Ectodermal cell (in vitro differentiated cells): ENCODE measurements at regions not wholly inside any gene's neighbourhood (a gene's known extent, or its start where the extent isn't known, plus 50 kb on each side); places are given as distances from the start of the nearest gene placed in this dataset.

ENCODE experiments used
- H3K27ac ChIP-seq: 2 replicates; pipeline ENCODE4 v1.7.0; 2013; ENCODE audit warnings: mild to moderate bottlenecking, low read depth, low read length; ENCODE audit not compliant: insufficient read depth, poor library complexity, severe bottlenecking
- H3K27me3 ChIP-seq: 2 replicates; pipeline ENCODE4 v1.7.0; 2013; ENCODE audit warnings: mild to moderate bottlenecking, low read length; ENCODE audit not compliant: insufficient read depth, control insufficient read depth, poor library complexity, severe bottlenecking
- H3K36me3 ChIP-seq: one replicate; pipeline ENCODE4 v1.7.0; 2013; ENCODE audit warnings: low read length; ENCODE audit not compliant: control insufficient read depth, insufficient read depth
- H3K4me1 ChIP-seq: one replicate; pipeline ENCODE4 v1.7.0; 2013; ENCODE audit warnings: low read length; ENCODE audit not compliant: control insufficient read depth, insufficient read depth
- H3K4me3 ChIP-seq: 2 replicates; pipeline ENCODE4 v1.7.0; 2013; ENCODE audit warnings: low read depth, low read length, control low read depth; ENCODE audit not compliant: insufficient read depth
- H3K9me3 ChIP-seq: 2 replicates; pipeline ENCODE4 v1.7.0; 2013; ENCODE audit warnings: mild to moderate bottlenecking, low read length, moderate library complexity; ENCODE audit not compliant: control insufficient read depth
- WGBS, 2 experiments: methylation state at CpG; one replicate each; pipeline ENCODE4 v1.1.7; 2013; ENCODE audit warnings: missing lambda C conversion rate in 2 of 2; 5-methylcytosine and 5-hydroxymethylcytosine counted together

DNA sequence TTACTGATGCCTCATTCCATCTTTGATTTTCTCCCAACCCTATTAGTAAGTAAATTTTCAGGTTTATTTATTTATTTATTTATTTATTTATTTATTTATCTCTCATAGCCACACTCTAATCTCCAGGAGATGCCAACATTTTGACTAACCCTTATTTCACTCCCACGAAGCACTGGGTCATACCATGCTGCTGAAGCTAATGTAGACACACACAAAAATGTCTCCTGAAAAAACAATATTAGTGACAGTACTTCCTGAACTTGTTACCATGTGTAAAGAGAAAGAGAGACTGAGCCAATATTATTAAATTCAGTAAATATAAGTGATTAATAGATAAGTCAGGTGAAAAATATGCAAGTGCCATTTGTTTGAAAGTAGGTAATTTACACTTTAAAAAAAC lies 402.7 kb downstream of the C4orf33 start:
- H3K27ac ChIP-seq: no peak overlapping the region
- H3K9me3 ChIP-seq: no peaks in the 10 kb centered on the region
- H3K36me3 ChIP-seq: no peaks in the 10 kb centered on the region
- no peaks in the 10 kb centered on the region for H3K27me3 ChIP-seq
- H3K4me3 ChIP-seq: no peak overlapping the region
- 87 to 88% methylated on average over 1 of the region's 1 CpG for WGBS, 2 experiments
- no peaks in the 10 kb centered on the region for H3K4me1 ChIP-seq

DNA sequence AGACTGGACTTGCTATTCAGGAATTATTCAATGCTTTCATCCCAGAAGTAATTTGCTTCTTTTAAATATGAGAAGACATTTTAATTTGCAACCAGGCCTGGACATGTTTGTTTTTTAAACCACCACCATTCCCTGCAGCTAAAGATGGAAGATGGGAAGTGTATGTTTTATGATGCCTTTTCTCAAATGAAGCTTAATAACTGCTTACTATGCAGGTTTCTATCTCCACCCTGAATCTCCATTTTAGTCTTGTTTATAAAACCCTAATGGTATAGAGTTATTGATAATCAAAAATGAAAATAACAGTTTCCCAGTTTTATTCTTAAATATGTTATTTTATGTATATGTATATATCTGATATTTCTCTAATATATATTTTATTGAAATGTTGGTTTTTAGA lies 418.9 kb downstream of the C4orf33 start:
- Histone ChIP-seq H3K4me1 (no peaks in the 10 kb centered on the region), H3K4me3 (no peak overlapping the region), H3K36me3 (no peaks in the 10 kb centered on the region), H3K27ac (no peak overlapping the region), H3K9me3 (no peaks in the 10 kb centered on the region), H3K27me3 (no peaks in the 10 kb centered on the region)

DNA sequence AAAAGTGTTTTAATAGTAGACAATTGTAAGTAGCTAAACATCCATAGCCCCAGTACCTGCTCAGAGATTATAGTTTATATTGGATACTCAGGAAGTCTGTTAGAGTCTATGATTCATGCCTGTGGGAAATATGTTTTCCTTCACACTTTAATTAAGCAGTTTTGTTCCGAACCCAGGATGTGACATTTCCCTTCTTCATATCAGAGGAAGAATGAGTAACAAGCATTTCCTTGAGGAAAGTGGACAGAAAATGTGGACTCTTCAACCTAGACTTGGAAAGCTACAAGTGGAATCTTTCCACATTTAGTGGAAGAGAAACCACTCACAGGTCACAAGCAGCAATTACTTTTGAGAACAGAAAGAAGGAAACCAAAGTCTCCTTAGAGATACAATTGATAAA lies 419.4 kb downstream of the C4orf33 start:
- 91% methylated on average over 1 of the region's 1 CpG; no CpG with 5 or more reads in 1 of the 2 experiments for WGBS, 2 experiments
- no peaks in the 10 kb centered on the region for H3K9me3 ChIP-seq

DNA sequence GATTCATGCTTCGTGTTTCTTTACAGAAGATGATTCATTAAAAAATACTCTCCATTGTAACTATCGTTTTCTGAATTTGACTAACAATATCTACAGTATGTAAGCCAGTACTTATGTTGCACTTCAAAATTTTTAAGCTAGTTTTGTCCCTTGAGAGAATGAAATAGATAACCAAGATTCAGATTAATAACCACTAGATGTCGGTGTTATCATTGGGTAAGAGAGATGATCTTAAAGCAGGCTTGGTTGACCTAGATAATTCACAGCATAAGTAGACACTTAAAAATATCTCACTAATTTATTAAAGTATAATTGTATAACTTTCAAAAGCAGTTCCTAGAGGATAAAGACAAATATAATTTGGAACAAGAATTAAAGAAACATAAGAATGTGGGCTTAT lies 430.9 kb downstream of the C4orf33 start:
- no peaks in the 10 kb centered on the region for H3K9me3 ChIP-seq
- WGBS, 2 experiments: 72 to 92% methylated on average over 2 of the region's 3 CpGs
- no peaks in the 10 kb centered on the region for H3K4me1 ChIP-seq
- H3K27me3 ChIP-seq: no peaks in the 10 kb centered on the region
- no peak overlapping the region for H3K27ac ChIP-seq
- H3K4me3 ChIP-seq: no peak overlapping the region
- H3K36me3 ChIP-seq: no peaks in the 10 kb centered on the region

More for the DNA sequence above, 419.4 kb downstream of the C4orf33 start:
- Histone ChIP-seq H3K27ac (no peak overlapping the region), H3K27me3 (no peaks in the 10 kb centered on the region), H3K4me1 (no peaks in the 10 kb centered on the region), H3K4me3 (no peak overlapping the region), H3K36me3 (no peaks in the 10 kb centered on the region)

DNA sequence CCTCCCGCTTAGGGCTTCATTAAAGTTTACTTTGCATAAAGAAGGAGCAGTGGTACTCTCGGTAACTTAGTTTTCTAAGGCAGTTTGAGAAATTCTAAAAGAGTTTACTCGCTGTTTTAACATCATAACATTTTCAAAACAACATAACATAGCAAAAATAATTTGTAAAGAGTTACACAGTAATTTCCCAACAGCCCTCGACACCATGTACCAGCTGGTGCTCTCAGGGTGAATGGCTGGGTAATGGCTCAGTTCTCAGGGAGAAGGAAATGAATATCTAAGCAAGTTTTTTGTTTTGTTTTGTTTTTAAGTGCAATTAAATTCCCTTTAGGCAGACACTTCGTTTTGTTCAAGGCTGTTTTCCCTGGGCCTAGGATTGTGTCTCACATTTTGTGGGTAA lies 435.3 kb downstream of the C4orf33 start:
- Histone ChIP-seq H3K4me3 (no peak overlapping the region), H3K4me1 (no peaks in the 10 kb centered on the region), H3K36me3 (no peaks in the 10 kb centered on the region), H3K9me3 (no peaks in the 10 kb centered on the region), H3K27ac (no peak overlapping the region), H3K27me3 (no peaks in the 10 kb centered on the region)
- 67 to 92% methylated on average over 1 to 5 of the region's 5 CpGs for WGBS, 2 experiments

DNA sequence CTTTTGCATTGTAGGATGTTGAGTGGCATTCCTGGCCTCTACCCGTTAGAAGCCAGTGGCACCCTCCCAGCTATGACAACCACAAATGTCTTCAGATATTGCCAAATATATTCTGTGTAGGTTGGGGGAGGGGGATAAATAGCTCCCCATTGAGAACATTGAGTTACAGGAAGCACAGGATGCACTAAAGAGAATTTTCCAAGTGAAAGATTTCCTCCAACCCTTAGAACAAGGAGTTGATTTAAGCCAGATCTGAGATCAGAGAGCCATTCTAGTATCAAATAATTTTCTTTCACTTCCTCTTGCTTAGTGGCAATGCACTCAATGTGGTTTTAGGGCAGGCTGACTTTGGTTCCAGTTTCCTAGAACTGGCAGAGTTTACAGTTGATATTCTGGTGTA lies 436.6 kb downstream of the C4orf33 start:
- Histone ChIP-seq H3K27me3 (no peaks in the 10 kb centered on the region), H3K36me3 (no peaks in the 10 kb centered on the region), H3K9me3 (no peaks in the 10 kb centered on the region), H3K27ac (no peak overlapping the region), H3K4me1 (no peaks in the 10 kb centered on the region), H3K4me3 (no peak overlapping the region)
- WGBS, 2 experiments: 83% methylated on average over 1 of the region's 1 CpG; no CpG with 5 or more reads in 1 of the 2 experiments

DNA sequence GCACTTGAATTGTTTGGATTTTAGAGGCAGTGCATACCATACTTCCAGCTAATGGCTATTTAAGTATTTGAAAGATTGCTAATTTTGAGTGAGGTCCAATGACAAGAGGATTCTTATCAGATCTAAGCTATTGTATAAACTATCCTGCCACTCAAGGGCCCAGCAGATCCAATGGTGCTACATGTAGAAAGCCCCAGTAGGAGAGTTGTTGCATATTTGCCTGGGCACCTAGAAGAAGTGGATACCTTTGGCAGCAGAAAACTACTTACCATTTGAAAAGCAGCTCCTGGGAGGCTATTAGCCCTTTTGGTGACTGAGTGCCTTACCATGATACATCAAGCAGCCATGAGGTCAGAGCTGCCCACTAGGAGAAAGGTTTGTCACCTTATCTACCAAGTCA lies 447.3 kb downstream of the C4orf33 start:
- H3K27me3 ChIP-seq: no peaks in the 10 kb centered on the region
- H3K4me1 ChIP-seq: no peaks in the 10 kb centered on the region
- H3K27ac ChIP-seq: no peak overlapping the region
- H3K9me3 ChIP-seq: no peaks in the 10 kb centered on the region
- no peaks in the 10 kb centered on the region for H3K36me3 ChIP-seq
- no peak overlapping the region for H3K4me3 ChIP-seq

DNA sequence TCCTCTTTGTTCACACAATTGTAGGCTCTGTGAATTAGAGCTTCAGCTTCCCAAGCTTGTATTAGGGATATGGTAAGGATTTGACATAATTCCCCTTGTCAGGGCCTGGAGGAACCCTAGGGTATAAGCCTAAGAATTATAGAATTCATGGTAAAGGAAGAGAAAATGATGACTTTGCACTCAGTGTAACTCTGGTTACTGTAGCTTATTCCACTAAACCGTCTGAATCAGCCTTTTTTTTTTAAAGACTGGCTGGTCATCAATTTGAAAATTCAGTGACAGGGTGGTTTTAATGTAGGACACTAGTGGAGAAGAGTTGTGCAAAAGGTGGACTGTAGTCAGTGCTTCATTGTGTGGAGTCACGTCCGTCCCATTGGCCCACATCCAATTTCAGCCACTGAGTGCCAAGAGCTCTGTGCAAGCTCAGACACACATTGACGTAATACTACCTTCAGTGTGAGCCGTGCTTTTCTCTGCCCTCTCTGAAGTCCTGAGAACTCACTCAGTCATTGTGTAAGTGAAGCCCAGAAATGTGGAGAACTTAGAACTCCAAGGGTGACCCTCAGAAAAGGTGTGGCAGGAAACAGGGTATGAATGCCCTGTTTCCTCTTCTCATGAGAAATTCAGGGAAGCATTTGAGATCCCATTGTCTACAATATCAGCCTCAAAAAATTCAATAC lies 449.8 kb downstream of the C4orf33 start:
- H3K4me1 ChIP-seq: no peaks in the 10 kb centered on the region
- H3K36me3 ChIP-seq: no peaks in the 10 kb centered on the region
- no peak overlapping the region for H3K27ac ChIP-seq
- H3K27me3 ChIP-seq: no peaks in the 10 kb centered on the region
- WGBS, 2 experiments: 91 to 96% methylated on average over 5 of the region's 5 CpGs
- no peak overlapping the region for H3K4me3 ChIP-seq
- H3K9me3 ChIP-seq: no peaks in the 10 kb centered on the region

DNA sequence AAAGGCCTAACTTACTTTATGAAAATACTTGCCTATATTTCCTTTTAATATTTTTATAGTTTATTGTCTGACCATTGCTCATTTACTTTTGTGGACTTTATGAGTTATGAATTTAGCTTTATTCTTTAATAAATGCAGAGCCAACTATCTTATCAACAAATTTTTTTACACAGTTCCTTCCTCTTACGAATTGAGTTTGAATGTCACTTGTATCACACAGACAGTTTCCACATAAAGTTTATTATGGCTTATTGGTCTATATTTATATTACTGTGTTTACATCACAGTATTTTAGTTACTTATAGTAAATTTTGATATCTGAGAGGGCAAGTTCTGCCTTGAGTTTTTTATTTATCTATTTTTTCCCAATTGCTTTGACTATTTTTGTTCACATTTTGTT lies 450.6 kb downstream of the C4orf33 start:
- Histone ChIP-seq H3K36me3 (no peaks in the 10 kb centered on the region), H3K4me1 (no peaks in the 10 kb centered on the region), H3K27ac (no peak overlapping the region), H3K4me3 (no peak overlapping the region), H3K9me3 (no peaks in the 10 kb centered on the region), H3K27me3 (no peaks in the 10 kb centered on the region)
- no CpG with 5 or more reads among the region's 1 CpG for WGBS, 2 experiments

DNA sequence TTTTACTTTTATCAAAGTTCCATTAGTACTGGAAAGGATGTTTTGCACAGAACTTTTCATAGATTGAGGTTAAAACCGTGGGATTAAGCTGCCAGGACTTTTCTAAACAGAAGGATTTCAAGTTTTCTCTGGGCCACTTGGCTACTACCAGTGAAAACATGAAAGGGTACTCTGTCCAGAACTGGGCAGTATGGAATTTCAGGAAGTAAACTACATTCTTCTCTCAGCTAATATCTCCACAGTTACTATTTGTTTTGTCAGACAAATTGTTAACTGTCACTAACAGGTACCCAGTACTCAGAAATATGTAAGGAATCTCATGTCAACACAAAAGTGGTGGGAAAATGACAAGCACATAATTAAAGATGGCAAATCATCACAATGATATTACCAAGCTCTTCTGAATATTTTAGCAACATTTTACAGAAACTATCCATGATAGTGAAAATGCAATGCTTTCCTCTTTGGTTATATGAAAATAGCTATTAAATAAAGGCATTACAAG lies 454.4 kb downstream of the C4orf33 start:
- H3K27me3 ChIP-seq: no peaks in the 10 kb centered on the region
- H3K4me3 ChIP-seq: no peak overlapping the region
- no peak overlapping the region for H3K27ac ChIP-seq
- H3K9me3 ChIP-seq: no peaks in the 10 kb centered on the region
- H3K36me3 ChIP-seq: no peaks in the 10 kb centered on the region
- WGBS, 2 experiments: 81 to 87% methylated on average over 1 of the region's 1 CpG
- no peaks in the 10 kb centered on the region for H3K4me1 ChIP-seq

DNA sequence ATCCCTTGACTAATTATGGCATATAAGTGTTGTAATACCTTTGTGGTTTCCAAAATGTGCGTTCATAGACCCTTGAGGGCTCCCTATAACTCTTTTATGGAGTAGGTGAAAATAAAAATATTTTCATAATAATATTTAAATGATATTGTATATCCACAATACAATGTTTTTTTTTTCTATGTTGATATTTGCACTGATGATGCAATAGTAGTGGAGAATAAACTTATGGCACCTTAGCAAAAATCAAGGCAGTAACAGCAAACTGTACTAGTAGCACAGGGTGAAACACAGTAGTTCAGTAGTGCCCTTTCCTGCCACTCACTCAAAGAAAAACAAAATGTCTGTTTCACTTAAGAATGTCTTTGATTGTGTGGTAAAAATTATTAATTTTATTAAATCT lies 465.3 kb downstream of the C4orf33 start:
- no peaks in the 10 kb centered on the region for H3K4me1 ChIP-seq
- H3K4me3 ChIP-seq: no peak overlapping the region
- H3K27me3 ChIP-seq: no peaks in the 10 kb centered on the region
- no peaks in the 10 kb centered on the region for H3K9me3 ChIP-seq
- H3K27ac ChIP-seq: no peak overlapping the region
- WGBS, 2 experiments: no CpG with 5 or more reads among the region's 1 CpG
- H3K36me3 ChIP-seq: no peaks in the 10 kb centered on the region
